Body of pancreas (tissue), 4 donors: ENCODE measurements at regions not wholly inside any gene's neighbourhood (a gene's known extent, or its start where the extent isn't known, plus 50 kb on each side); places are given as distances from the start of the nearest gene placed in this dataset.

Experiments
- CTCF ChIP-seq, 7 experiments: fragments of 450-650 bp in 4 of 7; fragments of 200-600 bp in 3 of 7; sonication (generic) in 3 of 7; IDR thresholded peaks; one replicate each; pipeline ENCODE4 v1.5.1; 2016 to 2019; ENCODE audit warnings: antibody characterized with exemption in 7 of 7
- POLR2A ChIP-seq, 3 donors: fragments of 450-650 bp; IDR thresholded peaks; one replicate each; pipeline ENCODE4 v1.6.1; 2016; ENCODE audit warnings: antibody characterized with exemption in 3 of 3, mild to moderate bottlenecking in 2 of 3

GRCh38 chr5:4420681-4421080, 719.4 kb upstream of the ADAMTS16 start:
- TF ChIP-seq POLR2A (IDR thresholded peaks at IDR 0.05): no peak
- no peak for TF ChIP-seq CTCF (IDR thresholded peaks at IDR 0.05)
